ENCODE measurements at regions not wholly inside any gene's neighbourhood (a gene's known extent, or its start where the extent isn't known, plus 50 kb on each side); places are given as distances from the start of the nearest gene placed in this dataset.

DNA sequence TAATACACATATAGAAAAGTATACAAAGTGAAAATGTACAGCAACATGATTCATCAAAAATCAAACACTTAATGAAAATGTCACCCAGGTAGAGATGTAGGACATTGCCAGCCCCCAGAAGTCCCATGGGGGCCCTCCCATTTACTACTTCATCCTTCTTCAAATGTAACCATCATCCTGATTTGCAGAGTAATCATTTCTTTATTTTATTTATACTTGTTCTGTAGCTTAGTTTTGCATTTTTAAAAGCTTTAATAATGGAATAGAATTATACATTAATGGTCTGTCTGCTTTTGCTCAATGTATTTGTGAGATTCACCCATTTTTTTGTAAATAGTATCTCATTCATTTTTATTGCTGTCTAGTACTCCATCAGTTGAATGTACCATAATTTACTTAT, 96.8 kb upstream of the CD55 start:
- H3K36me3 Mint-ChIP-seq (ENCODE audit: low read depth), result no peaks in the 10 kb centered on the region
- H3K4me1 Mint-ChIP-seq, result no peaks in the 10 kb centered on the region
- H3K4me3 Mint-ChIP-seq, result no peak overlapping the region
- peaks cover 5% of the 10 kb centered on the region for H3K27me3 Mint-ChIP-seq (ENCODE audit: low read depth)
- no peaks in the 10 kb centered on the region for H3K9me3 Mint-ChIP-seq
- DNase-seq (ENCODE audit: low read depth, low spot score), result no peak
- H3K27ac Mint-ChIP-seq (ENCODE audit: unreplicated experiment), result no peak overlapping the region
- TF ChIP-seq, protein P1, sequence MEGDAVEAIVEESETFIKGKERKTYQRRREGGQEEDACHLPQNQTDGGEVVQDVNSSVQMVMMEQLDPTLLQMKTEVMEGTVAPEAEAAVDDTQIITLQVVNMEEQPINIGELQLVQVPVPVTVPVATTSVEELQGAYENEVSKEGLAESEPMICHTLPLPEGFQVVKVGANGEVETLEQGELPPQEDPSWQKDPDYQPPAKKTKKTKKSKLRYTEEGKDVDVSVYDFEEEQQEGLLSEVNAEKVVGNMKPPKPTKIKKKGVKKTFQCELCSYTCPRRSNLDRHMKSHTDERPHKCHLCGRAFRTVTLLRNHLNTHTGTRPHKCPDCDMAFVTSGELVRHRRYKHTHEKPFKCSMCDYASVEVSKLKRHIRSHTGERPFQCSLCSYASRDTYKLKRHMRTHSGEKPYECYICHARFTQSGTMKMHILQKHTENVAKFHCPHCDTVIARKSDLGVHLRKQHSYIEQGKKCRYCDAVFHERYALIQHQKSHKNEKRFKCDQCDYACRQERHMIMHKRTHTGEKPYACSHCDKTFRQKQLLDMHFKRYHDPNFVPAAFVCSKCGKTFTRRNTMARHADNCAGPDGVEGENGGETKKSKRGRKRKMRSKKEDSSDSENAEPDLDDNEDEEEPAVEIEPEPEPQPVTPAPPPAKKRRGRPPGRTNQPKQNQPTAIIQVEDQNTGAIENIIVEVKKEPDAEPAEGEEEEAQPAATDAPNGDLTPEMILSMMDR (conservative IDR thresholded peaks at IDR 0.05), result no peak

GRCh38 chr1:207227131-207227630, 94.3 kb upstream of the CD55 start:
- TF ChIP-seq, protein P1 (conservative IDR thresholded peaks at IDR 0.05), result no peak
- no peak for DNase-seq (ENCODE audit: low read depth, low spot score)
- no peaks in the 10 kb centered on the region for H3K4me1 Mint-ChIP-seq

DNA sequence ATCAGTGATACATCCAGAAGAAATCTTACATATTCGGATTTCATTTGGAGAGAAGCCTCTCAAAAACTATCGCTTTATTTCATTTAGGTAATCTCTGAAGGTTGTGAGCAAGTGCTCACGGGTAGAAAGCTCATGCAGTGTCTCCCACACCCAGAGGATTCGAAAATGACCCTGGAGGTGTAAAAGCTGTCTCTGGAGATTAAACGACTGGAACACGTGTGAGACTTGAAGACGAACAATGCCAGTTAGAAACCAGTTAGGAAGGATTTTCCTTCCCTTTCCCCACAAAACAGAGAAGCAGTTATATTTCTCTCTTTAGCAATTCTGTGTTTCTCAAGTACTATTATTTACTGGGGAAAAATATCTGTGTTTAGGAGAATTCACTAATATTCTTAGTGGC, 92.5 kb upstream of the CD55 start:
- Mint-ChIP-seq H3K27me3 (ENCODE audit: low read depth) (peaks cover 6% of the 10 kb centered on the region), H3K9me3 (peaks cover 4% of the 10 kb centered on the region), H3K36me3 (ENCODE audit: low read depth) (no peaks in the 10 kb centered on the region), H3K4me1 (no peaks in the 10 kb centered on the region), H3K4me3 (no peak overlapping the region), H3K27ac (ENCODE audit: unreplicated experiment) (no peak overlapping the region)
- TF ChIP-seq, protein P1 (conservative IDR thresholded peaks at IDR 0.05), result no peak
- no peak for DNase-seq (ENCODE audit: low read depth, low spot score)

More at GRCh38 chr1:207227131-207227630, 94.3 kb upstream of the CD55 start:
- Mint-ChIP-seq H3K27me3 (ENCODE audit: low read depth) (peaks cover 6% of the 10 kb centered on the region), H3K27ac (ENCODE audit: unreplicated experiment) (no peak overlapping the region), H3K36me3 (ENCODE audit: low read depth) (no peaks in the 10 kb centered on the region), H3K9me3 (peaks cover 4% of the 10 kb centered on the region), H3K4me3 (no peak overlapping the region)

- Mint-ChIP-seq H3K36me3 (ENCODE audit: low read depth) (no peaks in the 10 kb centered on the region), H3K27ac (ENCODE audit: unreplicated experiment) (no peak overlapping the region), H3K4me3 (no peak overlapping the region), H3K27me3 (ENCODE audit: low read depth) (peaks cover 6% of the 10 kb centered on the region), H3K4me1 (no peaks in the 10 kb centered on the region), H3K9me3 (peaks cover 4% of the 10 kb centered on the region)
- DNase-seq (ENCODE audit: low read depth, low spot score), result no peak
- TF ChIP-seq, protein P1 (conservative IDR thresholded peaks at IDR 0.05), result no peak
These were observed 91.0 kb upstream of the CD55 start for GRCh38 chr1:207230441-207230840.

GRCh38 chr1:207234690-207235089, 86.8 kb upstream of the CD55 start:
- DNase-seq (ENCODE audit: low read depth, low spot score), result no peak
- H3K27me3 Mint-ChIP-seq (ENCODE audit: low read depth), result peaks cover under 1% of the 10 kb centered on the region
- H3K4me3 Mint-ChIP-seq, result no peak overlapping the region
- H3K4me1 Mint-ChIP-seq, result peaks cover 3% of the 10 kb centered on the region
- TF ChIP-seq, protein P1 (conservative IDR thresholded peaks at IDR 0.05), result no peak
- no peaks in the 10 kb centered on the region for H3K36me3 Mint-ChIP-seq (ENCODE audit: low read depth)
- peaks cover 4% of the 10 kb centered on the region for H3K9me3 Mint-ChIP-seq
- no peak overlapping the region for H3K27ac Mint-ChIP-seq (ENCODE audit: unreplicated experiment)

Measured in neural crest cell (in vitro differentiated cells).